Trophoblast cell (in vitro differentiated cells and primary cell): ENCODE measurements at regions not wholly inside any gene's neighbourhood (a gene's known extent, or its start where the extent isn't known, plus 50 kb on each side); places are given as distances from the start of the nearest gene placed in this dataset.
A peak's percentile ranks its signal among the peaks of the same experiment; 100 is the strongest.

Experiments
- DNase-seq, 2 donors: peaks; one replicate each; pipeline ENCODE4 v3.0.0-alpha.2; 2016
- H2AFZ ChIP-seq: 2 replicates; pipeline ENCODE4 v1.6.1; 2013; ENCODE audit warnings: low read length, moderate library complexity, mild to moderate bottlenecking; ENCODE audit not compliant: insufficient read depth, poor library complexity
- H2AK5ac ChIP-seq: 2 replicates; pipeline ENCODE4 v1.6.1; 2013; ENCODE audit warnings: mild to moderate bottlenecking, low read length
- H2BK120ac ChIP-seq: 2 replicates; pipeline ENCODE4 v1.6.1; 2013; ENCODE audit warnings: low read length, mild to moderate bottlenecking, moderate library complexity; ENCODE audit not compliant: insufficient read depth, poor library complexity
- H2BK12ac ChIP-seq: 2 replicates; pipeline ENCODE4 v1.6.1; 2013; ENCODE audit warnings: mild to moderate bottlenecking, low read length, moderate library complexity
- H2BK5ac ChIP-seq: 2 replicates; pipeline ENCODE4 v1.6.1; 2013; ENCODE audit warnings: low read length, low read depth, moderate library complexity, mild to moderate bottlenecking; ENCODE audit not compliant: poor library complexity
- H3K14ac ChIP-seq: 2 replicates; pipeline ENCODE4 v1.6.1; 2013; ENCODE audit warnings: mild to moderate bottlenecking, low read length
- H3K18ac ChIP-seq: 2 replicates; pipeline ENCODE4 v1.6.1; 2013; ENCODE audit warnings: mild to moderate bottlenecking, low read length
- H3K23ac ChIP-seq: 2 replicates; pipeline ENCODE4 v1.6.1; 2013; ENCODE audit warnings: low read length
- H3K27ac ChIP-seq: 2 replicates; pipeline ENCODE4 v1.5.1; 2013; ENCODE audit warnings: low read depth, mild to moderate bottlenecking, inconsistent platforms, low read length, moderate library complexity
- H3K27me3 ChIP-seq: 2 replicates; pipeline ENCODE4 v1.6.1; 2013; ENCODE audit warnings: inconsistent platforms, mild to moderate bottlenecking, low read length, moderate library complexity; ENCODE audit not compliant: insufficient read depth
- H3K36me3 ChIP-seq, 2 experiments: 1 replicate in 1 of 2; 2 replicates in 1 of 2; pipeline ENCODE4 v1.6.1; 2013; ENCODE audit warnings: low read length in 2 of 2, mild to moderate bottlenecking in 2 of 2, moderate library complexity in 1 of 2; ENCODE audit not compliant: insufficient read depth in 2 of 2, control insufficient read depth in 1 of 2
- H3K4ac ChIP-seq: 2 replicates; pipeline ENCODE4 v1.6.1; 2013; ENCODE audit warnings: low read depth, mild to moderate bottlenecking, low read length, moderate library complexity
- H3K4me1 ChIP-seq, 2 experiments: 1 replicate in 1 of 2; 2 replicates in 1 of 2; pipeline ENCODE4 v1.6.1; 2013; ENCODE audit warnings: low read length in 2 of 2, mild to moderate bottlenecking in 2 of 2, moderate library complexity in 1 of 2; ENCODE audit not compliant: insufficient read depth in 2 of 2, control insufficient read depth in 1 of 2
- H3K4me2 ChIP-seq: 2 replicates; pipeline ENCODE4 v1.6.1; 2013; ENCODE audit warnings: inconsistent platforms, mild to moderate bottlenecking, low read length, moderate library complexity
- H3K4me3 ChIP-seq: 2 replicates; pipeline ENCODE4 v1.5.1; 2013; ENCODE audit warnings: mild to moderate bottlenecking, low read depth, low read length, inconsistent platforms
- H3K79me1 ChIP-seq: one replicate; pipeline ENCODE4 v1.6.1; 2013; ENCODE audit warnings: low read length
- H3K79me2 ChIP-seq: 2 replicates; pipeline ENCODE4 v1.6.1; 2013; ENCODE audit warnings: low read length, mild to moderate bottlenecking; ENCODE audit not compliant: control insufficient read depth, insufficient read depth, poor library complexity
- H3K9ac ChIP-seq: 2 replicates; pipeline ENCODE4 v1.6.1; 2013; ENCODE audit warnings: mild to moderate bottlenecking, low read length
- H3K9me3 ChIP-seq: 2 replicates; pipeline ENCODE4 v1.6.1; 2013; ENCODE audit warnings: low read depth, mild to moderate bottlenecking, control low read depth, inconsistent platforms, low read length; ENCODE audit not compliant: insufficient read depth
- H4K12ac ChIP-seq: 2 replicates; pipeline ENCODE4 v1.6.1; 2013; ENCODE audit warnings: low read depth, mild to moderate bottlenecking, low read length, moderate library complexity
- H4K8ac ChIP-seq: 2 replicates; pipeline ENCODE4 v1.6.1; 2013; ENCODE audit warnings: low read depth, mild to moderate bottlenecking, low read length, moderate library complexity
- H4K91ac ChIP-seq: one replicate; pipeline ENCODE4 v1.6.1; 2013; ENCODE audit warnings: low read depth, mild to moderate bottlenecking, low read length, moderate library complexity
- WGBS: extraction: QIAGEN DNeasy Blood & Tissue Kit; methylation state at CpG from one replicate; pipeline ENCODE4 v1.1.7; 2013; ENCODE audit warnings: missing lambda C conversion rate; ENCODE audit not compliant: insufficient read length, insufficient coverage; ENCODE audit errors: extremely low coverage; 5-methylcytosine and 5-hydroxymethylcytosine counted together

GRCh38 chr6:146957181-146958093, 246.8 kb upstream of the STXBP5 start:
- no peak overlapping the region for H4K91ac ChIP-seq
- no peak for DNase-seq
- H3K4me2 ChIP-seq, result no peak overlapping the region
- H3K36me3 ChIP-seq, result no peaks in the 10 kb centered on the region
- no peak overlapping the region for H3K4ac ChIP-seq
- H3K79me1 ChIP-seq, result no peaks in the 10 kb centered on the region
- no peaks in the 10 kb centered on the region for H3K27me3 ChIP-seq
- no peaks in the 10 kb centered on the region for H3K9me3 ChIP-seq
- no peaks in the 10 kb centered on the region for H3K79me2 ChIP-seq
- no peak overlapping the region for H3K23ac ChIP-seq
- H3K14ac ChIP-seq, result no peak overlapping the region
- no peak overlapping the region for H4K12ac ChIP-seq
- no peak overlapping the region for H2AFZ ChIP-seq
- no peaks in the 10 kb centered on the region for H3K4me1 ChIP-seq
- H2BK5ac ChIP-seq, result no peak overlapping the region
- no peak overlapping the region for H4K8ac ChIP-seq
- H3K4me3 ChIP-seq, result no peak overlapping the region
- no peak overlapping the region for H2BK120ac ChIP-seq
- no CpG with 5 or more reads among the region's 5 CpGs for WGBS
- no peak overlapping the region for H2AK5ac ChIP-seq
- H3K9ac ChIP-seq, result no peak overlapping the region
- no peak overlapping the region for H3K27ac ChIP-seq
- H2BK12ac ChIP-seq, result no peak overlapping the region
- H3K18ac ChIP-seq, result no peak overlapping the region

GRCh38 chr6:146961831-146962230, 242.4 kb upstream of the STXBP5 start:
- no peak overlapping the region for H2BK12ac ChIP-seq
- no peak overlapping the region for H4K91ac ChIP-seq
- DNase-seq, result peak in 1 of 2 donors; percentile 9
- no peaks in the 10 kb centered on the region for H3K79me2 ChIP-seq
- H3K9me3 ChIP-seq, result peaks cover 7% of the 10 kb centered on the region
- no peak overlapping the region for H3K23ac ChIP-seq
- H3K36me3 ChIP-seq, result no peaks in the 10 kb centered on the region
- no peak overlapping the region for H3K4me2 ChIP-seq
- no peak overlapping the region for H4K12ac ChIP-seq
- no peaks in the 10 kb centered on the region for H3K4me1 ChIP-seq
- H4K8ac ChIP-seq, result no peak overlapping the region
- no peak overlapping the region for H2AFZ ChIP-seq
- no peak overlapping the region for H2BK120ac ChIP-seq
- H3K18ac ChIP-seq, result no peak overlapping the region
- no peak overlapping the region for H3K9ac ChIP-seq
- no peak overlapping the region for H3K27ac ChIP-seq
- H2AK5ac ChIP-seq, result no peak overlapping the region
- no peak overlapping the region for H3K14ac ChIP-seq
- H2BK5ac ChIP-seq, result no peak overlapping the region
- no peak overlapping the region for H3K4ac ChIP-seq
- WGBS, result no CpG with 5 or more reads among the region's 1 CpG
- no peak overlapping the region for H3K4me3 ChIP-seq
- H3K27me3 ChIP-seq, result no peaks in the 10 kb centered on the region
- H3K79me1 ChIP-seq, result no peaks in the 10 kb centered on the region

- no peak overlapping the region for H2AK5ac ChIP-seq
- H3K4me2 ChIP-seq, result no peak overlapping the region
- H3K18ac ChIP-seq, result no peak overlapping the region
- no peak overlapping the region for H4K91ac ChIP-seq
- no peak overlapping the region for H3K14ac ChIP-seq
- peaks cover 7% of the 10 kb centered on the region for H3K9me3 ChIP-seq
- no CpG with 5 or more reads among the region's 2 CpGs for WGBS
- no peak overlapping the region for H2AFZ ChIP-seq
- H3K23ac ChIP-seq, result no peak overlapping the region
- no peak overlapping the region for H3K9ac ChIP-seq
- no peak overlapping the region for H2BK5ac ChIP-seq
- H4K12ac ChIP-seq, result no peak overlapping the region
- H2BK12ac ChIP-seq, result no peak overlapping the region
- no peaks in the 10 kb centered on the region for H3K36me3 ChIP-seq
- H3K4me3 ChIP-seq, result no peak overlapping the region
- no peaks in the 10 kb centered on the region for H3K79me2 ChIP-seq
- DNase-seq, result peak in 1 of 2 donors; percentile 21
- H4K8ac ChIP-seq, result no peak overlapping the region
- no peak overlapping the region for H3K27ac ChIP-seq
- H3K4me1 ChIP-seq, result no peaks in the 10 kb centered on the region
- H3K4ac ChIP-seq, result no peak overlapping the region
- H3K79me1 ChIP-seq, result no peaks in the 10 kb centered on the region
- no peak overlapping the region for H2BK120ac ChIP-seq
- H3K27me3 ChIP-seq, result no peaks in the 10 kb centered on the region
Observed at GRCh38 chr6:146962329-146962728, 241.9 kb upstream of the STXBP5 start.

- Histone ChIP-seq H2BK12ac (no peak overlapping the region), H3K27ac (no peak overlapping the region), H3K36me3 (no peaks in the 10 kb centered on the region), H2BK120ac (no peak overlapping the region), H2AFZ (no peak overlapping the region), H2BK5ac (no peak overlapping the region), H3K23ac (no peak overlapping the region), H3K4ac (no peak overlapping the region), H4K91ac (no peak overlapping the region), H3K27me3 (no peaks in the 10 kb centered on the region), H3K79me1 (no peaks in the 10 kb centered on the region), H3K4me3 (no peak overlapping the region), H4K8ac (no peak overlapping the region), H3K18ac (no peak overlapping the region), H2AK5ac (no peak overlapping the region), H3K4me2 (no peak overlapping the region), H3K9ac (no peak overlapping the region), H3K9me3 (peaks cover 7% of the 10 kb centered on the region), H3K4me1 (no peaks in the 10 kb centered on the region), H3K79me2 (no peaks in the 10 kb centered on the region), H3K14ac (no peak overlapping the region), H4K12ac (no peak overlapping the region)
- DNase-seq, result no peak
- WGBS, result no CpG with 5 or more reads among the region's 1 CpG
Observed at GRCh38 chr6:146965110-146965689, 239.0 kb upstream of the STXBP5 start.
